NCI-H146 (cell line): ENCODE measurements at regions not wholly inside any gene's neighbourhood (a gene's known extent, or its start where the extent isn't known, plus 50 kb on each side); places are given as distances from the start of the nearest gene placed in this dataset.
"Not testable (repeated sequence)": the region's sequence is repeated elsewhere in the genome, so short reads cannot be mapped to it uniquely, and the experiment has no call there.

Source experiments
- DNase-seq: peaks from one replicate; lab custom pipeline; 2025; lab: John Stamatoyannopoulos, UW

DNA sequence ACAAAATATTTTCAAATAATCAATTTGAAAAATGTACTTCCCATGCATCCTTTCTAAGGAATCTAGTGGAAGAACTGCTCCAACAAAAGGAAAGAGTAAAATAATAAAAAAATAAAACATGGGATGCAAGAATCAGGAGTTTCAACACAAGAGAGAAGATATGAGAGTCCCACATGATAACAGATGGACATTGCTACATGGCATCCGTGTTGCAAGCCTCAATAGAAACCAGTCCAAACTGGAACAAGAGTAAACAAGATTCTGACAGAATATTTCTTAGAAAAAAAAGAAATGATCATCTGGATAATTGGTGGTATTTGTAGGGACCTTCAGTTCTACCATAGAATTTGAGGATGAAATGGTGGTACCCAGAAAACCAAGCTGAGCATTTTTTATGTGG, 186.8 kb downstream of the FRK start:
- no peak for DNase-seq

DNA sequence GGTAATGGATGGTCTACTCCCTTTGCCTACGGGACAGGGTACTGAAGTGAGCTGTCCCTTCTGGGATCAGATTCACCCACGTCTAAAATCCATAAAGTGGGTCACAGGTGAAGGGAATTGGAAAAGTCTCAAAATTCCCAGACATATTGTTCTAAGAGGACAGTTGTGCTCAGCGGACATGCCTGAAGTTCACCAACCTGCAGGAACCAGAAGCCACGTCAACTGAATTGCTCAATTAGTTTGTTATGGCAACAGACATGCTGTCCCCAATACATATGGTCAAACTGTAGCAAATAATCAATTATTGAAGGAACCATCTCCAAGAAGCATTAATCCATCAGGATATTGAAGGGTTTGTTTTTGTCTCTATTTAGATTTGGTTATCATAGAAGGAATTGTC, 190.2 kb downstream of the FRK start:
- no peak for DNase-seq

DNA sequence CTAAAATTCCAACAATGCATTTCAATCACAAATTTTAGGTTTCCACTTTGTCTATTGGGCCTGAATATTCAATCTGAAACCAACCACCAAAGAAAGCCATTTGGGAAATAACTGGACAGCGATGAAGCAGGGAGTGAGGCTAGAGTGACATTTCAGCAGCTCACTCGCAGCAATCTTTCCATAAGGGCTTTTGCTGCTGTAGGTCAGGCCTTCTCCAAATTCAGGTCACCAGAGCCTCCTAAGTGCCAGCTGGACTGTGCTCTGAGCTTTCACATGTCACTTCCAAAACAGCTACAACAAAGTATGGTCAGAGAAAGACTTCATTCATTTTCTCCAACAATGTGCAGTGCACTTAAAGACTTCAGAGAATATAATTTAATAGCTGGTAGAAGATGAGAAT, 194.8 kb downstream of the FRK start:
- DNase-seq, result no peak

DNA sequence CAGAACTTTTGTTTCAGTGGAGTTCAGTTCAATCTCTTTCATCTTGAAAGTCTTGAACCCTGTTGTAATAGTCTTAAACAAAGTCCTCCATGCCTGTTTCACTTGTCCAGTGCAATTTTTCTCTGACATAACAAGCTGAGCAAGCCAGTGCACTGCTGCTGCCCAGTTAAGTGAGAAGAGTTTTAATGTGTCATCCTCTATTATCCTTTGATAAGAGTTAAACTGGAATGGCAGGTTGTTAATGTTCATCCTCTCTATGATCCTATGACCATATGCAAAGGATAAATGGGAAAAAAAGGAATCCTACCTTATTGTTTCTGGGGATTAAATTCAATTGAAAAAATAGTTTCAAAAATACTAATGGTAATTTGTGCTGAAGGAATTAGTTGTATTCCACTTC, 197.5 kb downstream of the FRK start:
- no peak for DNase-seq

DNA sequence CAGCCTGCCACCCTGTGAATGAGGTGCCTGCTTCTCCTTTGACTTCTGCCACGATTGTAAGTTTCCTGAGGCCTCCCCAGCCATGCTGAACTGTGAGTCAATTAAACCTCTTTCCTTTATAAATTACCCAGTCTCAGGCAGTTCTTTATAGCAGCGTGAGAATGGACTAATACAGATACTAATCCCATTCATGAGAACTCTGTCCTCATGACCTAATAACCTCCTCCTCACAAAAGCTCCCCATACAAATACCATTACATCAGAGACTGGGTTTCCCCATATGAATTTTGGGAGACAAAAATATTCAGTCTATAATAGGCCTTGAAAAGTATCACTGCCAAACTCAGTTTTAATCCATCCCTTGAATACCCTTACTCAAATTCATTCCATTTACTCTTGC, 199.0 kb downstream of the FRK start:
- not testable (repeated sequence) for DNase-seq

DNA sequence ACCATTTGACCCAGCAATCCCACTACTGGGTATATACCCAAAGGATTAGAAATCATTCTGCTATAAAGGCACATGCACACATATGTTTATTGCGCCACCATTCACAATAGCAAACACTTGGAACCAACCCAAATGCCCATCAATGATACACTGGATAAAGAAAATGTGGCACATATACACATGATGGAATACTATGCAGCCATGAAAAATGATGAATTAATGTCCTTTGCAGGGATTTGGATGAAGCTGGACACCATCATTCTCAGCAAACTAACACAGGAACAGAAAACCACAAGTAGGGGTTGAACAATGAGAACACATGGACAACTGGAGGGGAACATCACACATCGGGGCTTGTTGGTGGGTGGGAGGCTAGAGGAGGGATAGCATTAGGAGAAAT, 201.1 kb downstream of the FRK start:
- not testable (repeated sequence) for DNase-seq

DNA sequence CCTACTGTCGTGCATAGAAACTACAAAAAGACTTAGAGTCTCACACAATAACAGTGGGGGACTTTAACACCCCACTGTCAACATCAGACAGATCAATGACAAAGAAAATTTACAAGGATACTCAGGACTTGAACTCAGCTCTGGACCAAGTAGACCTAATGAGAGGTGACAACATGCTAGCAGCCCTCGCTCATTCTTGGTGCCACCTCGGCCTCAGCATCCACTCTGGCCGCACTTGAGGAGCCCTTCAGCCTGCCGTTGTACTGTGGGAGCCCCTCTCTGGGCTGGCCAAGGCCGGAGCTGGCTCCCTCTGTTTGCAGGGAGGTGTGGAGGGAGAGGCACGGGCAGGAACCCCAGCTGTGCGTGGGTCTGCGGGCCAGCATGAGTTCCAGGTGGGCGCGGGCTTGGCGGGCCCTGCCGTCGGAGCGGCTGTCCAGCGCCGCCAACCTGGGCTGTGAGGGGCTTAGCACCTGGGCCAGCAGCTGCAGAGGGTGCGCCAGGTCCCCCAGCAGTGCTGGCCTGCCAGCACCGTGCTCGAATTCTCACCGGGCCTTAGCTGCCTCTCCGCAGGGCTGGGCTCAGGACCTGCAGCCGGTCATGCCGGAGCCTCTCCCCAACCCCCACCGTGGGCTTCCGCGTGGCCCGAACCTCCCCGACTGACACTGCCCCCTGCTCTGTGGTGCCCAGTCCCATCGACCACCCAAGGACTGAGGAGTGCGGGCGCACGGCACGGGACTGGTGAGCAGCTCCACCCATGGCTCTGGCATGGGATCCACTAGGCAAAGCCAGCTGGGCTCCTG, 205.6 kb downstream of the FRK start:
- no peak for DNase-seq

DNA sequence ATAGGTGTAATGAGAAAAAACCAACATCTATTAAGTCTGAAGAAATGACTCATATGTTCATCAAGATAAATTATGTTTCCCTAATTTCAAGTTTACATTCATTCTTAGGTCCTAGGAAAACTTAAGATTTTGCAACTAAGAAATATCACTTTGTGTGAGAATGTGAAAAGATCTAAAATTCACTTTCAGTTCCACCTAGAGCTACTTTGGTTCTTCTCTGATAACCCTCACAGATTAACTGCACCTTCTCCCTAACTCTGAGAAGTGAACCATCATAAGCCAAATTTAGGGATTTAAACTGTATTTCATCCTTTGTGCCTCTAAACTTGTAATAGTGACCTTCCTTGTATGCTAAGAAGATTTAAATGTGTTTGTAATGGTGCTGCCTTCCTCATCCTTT, 213.0 kb downstream of the FRK start:
- no peak for DNase-seq

DNA sequence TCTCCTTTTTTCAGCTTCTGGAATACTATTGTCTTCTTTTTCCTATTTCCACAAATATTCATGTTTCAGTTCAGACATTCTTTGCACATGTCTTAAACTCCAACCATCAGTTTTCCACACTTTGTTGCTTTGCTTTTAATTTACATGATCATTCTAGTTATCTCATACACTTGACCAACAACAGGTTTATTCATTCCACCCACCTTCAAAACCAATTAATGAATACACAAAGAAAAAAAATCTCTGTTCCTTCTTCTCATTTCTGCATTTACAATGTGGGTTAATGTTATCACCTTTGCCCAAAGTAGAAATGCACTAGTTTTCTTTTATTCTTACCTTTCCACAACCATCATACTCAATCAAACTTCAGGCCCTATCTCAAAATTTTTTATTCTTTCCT, 216.7 kb downstream of the FRK start:
- no peak for DNase-seq

DNA sequence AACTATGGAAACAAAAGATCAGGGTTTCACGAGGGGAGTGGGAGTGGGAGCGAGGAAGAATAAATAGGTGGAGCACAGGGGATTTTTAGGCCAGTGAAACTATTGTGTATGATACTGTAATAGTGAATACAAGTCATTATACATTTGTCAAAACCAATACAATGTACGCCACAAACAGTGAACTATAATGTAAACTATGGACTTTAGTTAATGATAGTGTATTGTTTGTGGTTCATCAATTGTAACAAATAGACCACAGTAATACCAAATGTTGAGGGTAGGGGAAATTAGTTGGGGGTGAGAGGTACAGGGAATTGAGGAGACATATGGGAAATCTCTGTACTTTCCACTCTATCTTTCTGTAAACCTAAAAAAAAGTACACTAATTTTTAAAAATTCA, 218.4 kb downstream of the FRK start:
- no peak for DNase-seq

DNA sequence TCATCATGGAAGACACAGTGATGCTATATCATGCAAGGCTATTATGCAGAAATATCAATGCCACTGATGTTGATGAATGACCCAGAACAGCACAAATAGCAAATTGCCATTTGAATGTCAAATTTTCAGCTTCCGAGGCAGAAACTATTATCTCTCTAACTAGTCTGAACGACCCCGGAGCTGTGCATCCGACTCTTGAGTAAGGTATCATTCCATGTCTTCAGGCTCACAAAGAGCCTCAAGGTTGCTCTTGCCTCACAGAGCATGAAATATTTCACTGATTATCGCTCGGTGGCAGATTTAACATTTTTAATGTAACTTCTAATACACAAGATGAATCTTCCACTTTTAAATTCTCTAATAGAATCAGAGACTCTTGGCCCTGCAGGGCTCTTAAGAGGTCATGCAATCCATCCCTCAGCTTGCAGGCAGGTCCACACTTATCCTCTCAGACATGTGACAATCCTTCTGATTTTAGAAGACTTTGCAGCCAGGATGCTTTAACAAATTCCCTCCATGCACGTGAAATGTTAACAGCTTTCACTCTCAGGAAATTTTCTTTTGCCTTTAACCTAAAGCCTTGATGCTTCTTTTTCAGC, 221.0 kb downstream of the FRK start:
- DNase-seq, result no peak

DNA sequence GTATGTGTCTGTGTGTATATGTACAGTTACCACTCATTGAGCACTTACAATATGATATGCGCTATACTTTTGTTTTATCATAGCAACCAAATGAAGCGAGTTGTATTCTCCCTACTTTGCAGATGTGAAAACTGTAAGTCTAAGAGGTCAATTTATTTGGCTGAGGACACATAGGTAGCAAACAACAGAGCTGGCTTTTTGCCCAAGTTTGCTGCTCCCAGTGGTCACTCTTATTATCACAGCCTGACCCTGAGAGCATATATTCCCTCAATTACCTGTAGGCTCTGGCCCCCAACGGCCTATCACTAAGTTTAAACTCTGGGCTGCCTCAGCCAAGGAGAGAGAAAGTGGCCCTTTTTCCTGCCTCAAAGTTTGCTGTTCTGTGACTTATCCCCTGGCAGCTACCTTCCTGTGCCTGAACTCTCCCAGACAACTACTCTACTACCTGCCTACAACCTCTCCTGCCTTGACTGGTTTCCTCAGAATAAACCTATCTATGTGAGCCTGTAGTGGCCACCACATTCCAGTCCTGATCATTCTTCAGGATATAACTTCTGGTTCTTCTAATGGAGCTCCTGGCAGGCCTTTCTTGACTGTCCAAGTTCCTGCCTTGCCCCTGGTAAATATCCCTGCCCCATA, 221.8 kb downstream of the FRK start:
- no peak for DNase-seq

DNA sequence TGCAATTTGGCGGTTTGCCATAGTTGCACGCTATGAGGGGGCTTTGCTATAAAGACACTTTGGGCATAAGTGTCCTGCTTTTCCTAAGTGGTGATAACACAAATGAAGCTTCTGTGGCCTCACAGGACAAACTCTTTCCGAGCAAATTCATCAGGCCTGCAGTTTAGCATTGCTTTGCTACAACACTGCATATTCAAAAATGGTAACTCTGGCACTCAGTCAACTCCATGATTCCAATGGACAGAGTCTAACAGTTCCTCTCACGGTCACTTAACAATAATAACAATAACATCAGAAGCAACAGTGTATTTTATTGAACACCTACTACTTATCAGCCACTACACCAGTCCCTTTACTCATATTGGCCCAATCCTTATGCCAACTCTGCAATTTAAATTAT, 222.5 kb downstream of the FRK start:
- no peak for DNase-seq

DNA sequence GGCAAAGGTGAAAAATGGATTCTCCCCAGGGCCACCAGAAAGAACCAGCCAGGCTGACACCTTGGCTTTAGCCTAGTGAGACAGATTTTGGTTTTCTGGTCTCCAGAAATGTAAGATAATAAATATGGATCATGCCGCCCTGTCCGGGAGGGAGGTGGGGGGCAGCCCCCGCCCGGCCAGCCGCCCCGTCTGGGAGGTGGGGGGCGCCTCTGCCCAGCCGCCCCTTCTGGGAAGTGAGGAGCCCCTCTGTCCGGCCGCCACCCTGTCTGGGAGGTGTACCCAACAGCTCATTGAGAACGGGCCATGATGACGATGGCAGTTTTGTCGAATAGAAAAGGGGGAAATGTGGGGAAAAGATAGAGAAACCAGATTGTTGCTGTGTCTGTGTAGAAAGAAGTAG, 224.3 kb downstream of the FRK start:
- not testable (repeated sequence) for DNase-seq

DNA sequence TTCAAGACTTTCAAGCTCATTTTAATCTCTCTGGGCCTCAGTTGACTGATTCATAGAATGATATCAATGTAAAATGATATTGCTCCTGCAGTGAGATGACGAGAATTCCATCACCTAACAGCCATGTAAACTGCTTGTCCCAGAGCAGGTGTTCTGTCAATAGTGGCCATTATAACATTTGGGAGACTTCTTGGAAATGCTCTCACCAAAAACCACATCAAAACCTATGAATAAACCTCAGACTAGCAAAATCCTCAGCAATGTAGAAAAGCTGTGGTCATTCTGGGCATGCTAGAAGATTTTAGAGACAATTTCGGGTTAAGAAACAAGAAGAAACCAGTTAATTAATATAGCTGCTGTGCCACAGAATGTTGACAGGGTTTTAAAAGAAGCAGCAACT, 225.4 kb downstream of the FRK start:
- no peak for DNase-seq

DNA sequence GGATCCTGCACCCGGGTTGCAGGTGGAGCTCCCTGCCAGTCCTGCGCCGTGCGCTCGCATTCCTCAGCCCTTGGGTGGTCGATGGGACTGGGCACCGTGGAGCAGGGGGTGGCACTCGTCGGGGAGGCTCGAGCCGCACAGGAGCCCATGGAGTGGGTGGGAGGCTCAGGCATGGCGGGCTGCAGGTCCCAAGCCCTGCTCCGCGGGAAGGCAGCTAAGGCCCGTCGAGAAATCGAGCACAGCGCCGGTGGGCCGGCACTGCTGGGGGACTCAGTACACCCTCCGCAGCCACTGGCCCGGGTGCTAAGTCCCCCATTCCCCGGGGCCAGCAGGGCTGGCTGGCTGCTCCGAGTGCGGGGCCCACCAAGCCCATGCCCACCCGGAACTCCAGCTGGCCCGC, 226.1 kb downstream of the FRK start:
- not testable (repeated sequence) for DNase-seq

DNA sequence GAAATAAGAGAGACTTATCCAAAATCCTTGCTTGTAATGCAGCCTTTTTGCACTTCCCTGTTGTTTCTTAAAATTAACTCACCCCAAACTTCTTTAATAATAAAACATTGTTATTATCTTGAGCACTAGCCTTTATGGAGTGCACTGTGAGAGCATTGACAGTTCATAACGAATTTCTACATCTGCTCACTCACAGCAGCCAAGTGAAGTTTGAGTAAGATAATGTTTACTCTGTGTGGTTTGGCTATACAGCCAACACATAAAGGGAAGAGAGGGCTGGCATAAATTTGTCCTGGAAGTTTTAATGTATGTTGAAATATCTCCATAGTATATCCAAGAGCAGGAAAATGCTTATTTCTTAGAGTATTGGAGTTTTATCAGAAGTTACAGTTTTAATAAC, 227.9 kb downstream of the FRK start:
- no peak for DNase-seq

DNA sequence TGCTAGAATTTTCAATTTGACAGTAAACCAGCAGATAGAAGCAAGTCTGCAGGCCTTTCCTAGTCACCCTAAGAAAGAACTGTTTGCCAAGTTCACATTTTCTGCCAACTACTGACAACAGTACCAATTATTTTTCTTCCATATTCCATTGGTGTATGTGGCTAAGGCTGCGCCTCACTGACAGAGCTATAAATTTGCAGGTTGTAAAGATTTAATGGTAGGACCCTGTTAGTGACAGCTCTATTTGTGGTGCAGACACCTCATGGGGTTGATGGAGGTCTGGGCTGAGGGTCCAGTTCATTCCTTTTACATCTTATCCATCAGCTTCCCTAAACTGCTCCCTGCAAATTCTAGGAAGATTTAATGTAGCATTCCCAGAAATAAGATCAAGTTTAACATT, 228.5 kb downstream of the FRK start:
- no peak for DNase-seq

DNA sequence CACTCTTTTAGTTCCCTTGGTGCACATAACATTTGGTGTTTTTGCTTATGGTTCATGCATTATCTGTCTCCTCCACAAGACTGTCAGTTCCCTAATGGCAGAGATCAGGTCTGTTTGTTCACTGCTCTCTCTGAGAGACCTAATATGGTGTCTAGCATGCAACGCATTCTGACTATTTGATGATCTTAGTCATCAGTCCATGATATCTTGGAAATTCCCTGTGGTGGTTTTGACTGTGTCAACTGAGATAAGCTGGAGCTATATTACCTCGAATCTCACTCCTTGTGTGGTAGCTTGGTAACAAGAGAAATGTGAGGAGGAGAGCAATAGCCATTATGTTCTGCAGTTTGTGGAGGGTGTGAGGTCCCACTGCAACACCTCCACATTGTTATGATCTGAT, 229.8 kb downstream of the FRK start:
- DNase-seq, result peak; percentile 65

DNA sequence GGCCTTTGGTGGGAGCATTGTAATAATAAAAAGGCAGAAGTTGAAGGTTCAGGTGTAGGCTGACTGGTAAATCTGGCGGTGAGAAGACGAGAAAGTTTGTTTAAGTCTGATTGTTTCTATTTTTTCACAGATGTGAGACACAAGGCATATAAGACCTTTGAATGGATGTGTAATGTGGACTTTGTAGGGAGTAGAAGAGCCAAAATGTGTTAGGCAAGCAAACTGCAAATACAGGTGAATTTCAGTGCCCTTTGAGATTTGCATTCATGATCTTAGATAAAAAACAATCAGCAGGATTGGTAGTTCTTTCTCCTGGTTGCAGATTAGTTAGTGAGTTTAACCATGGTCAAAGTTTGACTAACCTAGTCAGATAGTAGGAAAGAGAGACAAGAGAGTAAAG, 238.9 kb downstream of the FRK start:
- DNase-seq, result no peak

DNA sequence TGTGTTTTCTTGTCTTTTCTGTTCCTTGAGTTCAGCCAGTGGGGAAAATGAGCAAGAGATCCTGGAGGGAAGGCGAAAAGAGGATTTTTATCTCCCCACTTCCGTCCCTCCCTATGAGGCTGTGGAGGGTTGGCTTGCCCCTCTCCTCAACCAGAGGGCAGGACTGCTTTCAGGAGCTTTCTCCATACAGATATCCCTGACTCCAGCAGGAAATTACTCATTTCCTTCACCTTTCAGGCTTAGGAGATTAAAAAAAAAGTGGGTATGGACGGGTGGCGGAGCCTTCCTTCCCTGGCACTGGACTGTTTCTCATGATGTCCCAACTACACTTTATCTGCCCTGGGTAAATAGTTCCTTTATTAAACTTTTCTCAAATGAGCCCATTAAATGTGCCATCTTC, 241.2 kb downstream of the FRK start:
- DNase-seq, result no peak

DNA sequence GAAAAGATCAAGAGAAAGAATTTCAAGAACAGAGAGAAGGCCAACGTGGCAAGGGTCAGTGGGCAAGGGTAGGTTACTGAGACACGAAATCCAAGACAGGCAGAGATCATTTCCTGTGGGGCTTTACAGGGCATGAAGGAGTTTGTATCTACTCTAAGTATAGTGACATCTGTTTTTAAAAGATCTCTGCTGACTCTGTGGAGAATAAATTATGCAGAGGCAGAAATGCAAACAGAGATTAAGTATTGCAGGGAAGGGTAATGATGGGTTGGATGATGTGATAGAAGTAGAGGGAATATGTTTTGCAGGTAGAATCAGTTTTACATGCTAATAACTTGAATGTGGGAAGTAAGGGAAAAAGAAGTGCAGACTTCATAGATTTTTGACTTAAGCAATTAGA, 243.5 kb downstream of the FRK start:
- peak; percentile 28 for DNase-seq

DNA sequence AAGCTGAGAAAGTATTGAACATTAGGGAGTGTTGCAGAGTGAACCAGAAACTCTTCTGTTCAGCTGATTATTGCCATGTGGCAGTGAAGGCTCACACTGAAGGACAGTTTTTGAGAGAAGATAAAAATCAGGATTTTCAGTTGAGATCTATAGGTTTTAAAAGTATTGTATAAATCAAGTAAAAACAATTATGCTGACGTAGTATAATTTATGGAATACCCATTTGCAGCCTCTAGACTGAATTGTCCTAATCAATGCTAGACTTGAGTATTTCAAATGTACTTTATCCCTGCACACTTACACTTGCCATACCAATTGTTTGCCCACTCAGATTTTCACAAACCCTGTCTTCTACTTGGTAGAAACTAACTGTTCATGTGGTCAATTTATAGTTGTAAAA, 245.8 kb downstream of the FRK start:
- DNase-seq, result no peak

DNA sequence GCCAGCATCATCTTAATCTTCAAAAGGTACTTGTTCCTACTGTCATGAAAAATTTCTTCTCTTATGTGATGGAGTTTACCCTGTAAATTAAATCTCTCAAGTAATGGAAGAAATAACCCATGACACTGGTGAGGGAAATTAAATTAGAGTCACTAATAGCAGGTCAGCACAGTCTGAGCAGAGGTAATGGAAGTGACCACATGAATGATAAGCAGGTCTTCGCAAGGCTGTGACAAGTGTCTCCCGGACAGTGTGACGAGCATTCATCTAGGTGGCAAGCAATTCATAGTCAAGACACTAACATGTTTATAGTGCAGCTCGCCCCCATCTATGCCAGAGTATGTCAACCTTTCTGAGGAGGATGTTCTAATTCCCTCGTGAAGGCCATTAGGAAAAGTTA, 249.2 kb downstream of the FRK start:
- no peak for DNase-seq
